ENCODE measurements at regions not wholly inside any gene's neighbourhood (a gene's known extent, or its start where the extent isn't known, plus 50 kb on each side); places are given as distances from the start of the nearest gene placed in this dataset.

GRCh38 chr3:55164876-55165275 lies 237.0 kb upstream of the LRTM1 start:
- TF ChIP-seq CTCF (IDR thresholded peaks at IDR 0.05) (no peak), POLR2A (IDR thresholded peaks at IDR 0.05) (no peak)

Measured in lower leg skin (tissue), 3 donors.